Activated CD4-positive, alpha-beta T cell treated with anti-CD3 and anti-CD28 coated beads for 36 hours (primary cell): ENCODE measurements at regions not wholly inside any gene's neighbourhood (a gene's known extent, or its start where the extent isn't known, plus 50 kb on each side); places are given as distances from the start of the nearest gene placed in this dataset.

Experiments
- ATAC-seq: fragments of 200-7000 bp; cut with Tn5 transposase; one replicate; pipeline ENCODE4 v1.10.0; 2021; ENCODE audit warnings: mild to moderate bottlenecking, moderate library complexity
- CTCF ChIA-PET: fragments of 350-600 bp; sonication (Branson Sonifier 250); formaldehyde crosslinking; loops from one replicate; lab custom pipeline; 2021; ENCODE audit warnings: antibody characterized with exemption; lab: Charles Lee
- POLR2A ChIA-PET: fragments of 350-600 bp; sonication (Branson Sonifier 250); formaldehyde crosslinking; loops from one replicate; lab custom pipeline; 2021; ENCODE audit warnings: antibody characterized with exemption, inconsistent platforms; lab: Charles Lee
- DNase-seq: peaks from one replicate; pipeline ENCODE4 v3.0.0-alpha.2; 2020
- H3K27ac Mint-ChIP-seq: one replicate; pipeline ENCODE4 v1.8.0; 2021; ENCODE audit warnings: mixed read lengths
- H3K27me3 Mint-ChIP-seq: one replicate; pipeline ENCODE4 v1.8.0; 2021; ENCODE audit warnings: mixed read lengths
- H3K36me3 Mint-ChIP-seq: one replicate; pipeline ENCODE4 v1.8.0; 2021; ENCODE audit warnings: low read depth, mixed read lengths
- H3K4me1 Mint-ChIP-seq: one replicate; pipeline ENCODE4 v1.8.0; 2021; ENCODE audit warnings: mixed read lengths
- H3K4me3 Mint-ChIP-seq: one replicate; pipeline ENCODE4 v1.8.0; 2021; ENCODE audit warnings: mild to moderate bottlenecking, moderate library complexity, mixed read lengths
- H3K9me3 Mint-ChIP-seq: one replicate; pipeline ENCODE4 v1.8.0; 2021; ENCODE audit warnings: low read depth, mixed read lengths
- intact Hi-C, 2 experiments: fragments of 100-400 bp; cut with DNase I in 1 of 2; cut with micrococcal nuclease in 1 of 2; formaldehyde crosslinking; loops; one replicate each; pipeline versions ENCODE4 v1.14.2 to v1.15.1; 2022 to 2024; cut with DNase I, micrococcal nuclease

GRCh38 chr4:22055954-22056353 is 107.4 kb upstream of the KCNIP4 start:
- no peaks in the 10 kb centered on the region for H3K4me1 Mint-ChIP-seq
- H3K27me3 Mint-ChIP-seq, result no peaks in the 10 kb centered on the region
- no peaks in the 10 kb centered on the region for H3K36me3 Mint-ChIP-seq
- intact Hi-C loops, result no loop called here
- ChIA-PET POLR2A (no interaction called here), CTCF (no interaction called here)
- peaks cover 9% of the 10 kb centered on the region for H3K9me3 Mint-ChIP-seq
- no peak overlapping the region for H3K27ac Mint-ChIP-seq
- DNase-seq (no peak), ATAC-seq (no peak)
- H3K4me3 Mint-ChIP-seq, result no peak overlapping the region

GRCh38 chr4:22052076-22052475 is 103.5 kb upstream of the KCNIP4 start:
- ATAC-seq, result no peak
- intact Hi-C loops, result no loop called here
- POLR2A ChIA-PET, result no interaction called here
- H3K4me1 Mint-ChIP-seq, result no peaks in the 10 kb centered on the region
- DNase-seq, result no peak
- CTCF ChIA-PET, result no interaction called here
- no peak overlapping the region for H3K27ac Mint-ChIP-seq
- H3K9me3 Mint-ChIP-seq, result peaks cover 7% of the 10 kb centered on the region
- peaks cover 1% of the 10 kb centered on the region for H3K36me3 Mint-ChIP-seq
- H3K4me3 Mint-ChIP-seq, result no peak overlapping the region
- no peaks in the 10 kb centered on the region for H3K27me3 Mint-ChIP-seq

- no peak for ATAC-seq
- Mint-ChIP-seq H3K27me3 (no peaks in the 10 kb centered on the region), H3K36me3 (peaks cover 1% of the 10 kb centered on the region), H3K9me3 (peaks cover 7% of the 10 kb centered on the region), H3K4me1 (no peaks in the 10 kb centered on the region), H3K27ac (no peak overlapping the region), H3K4me3 (no peak overlapping the region)
- POLR2A ChIA-PET, result no interaction called here
- intact Hi-C loops, result no loop called here
- no peak for DNase-seq
- CTCF ChIA-PET, result no interaction called here
These were observed 99.8 kb upstream of the KCNIP4 start for GRCh38 chr4:22048323-22048722.

DNA sequence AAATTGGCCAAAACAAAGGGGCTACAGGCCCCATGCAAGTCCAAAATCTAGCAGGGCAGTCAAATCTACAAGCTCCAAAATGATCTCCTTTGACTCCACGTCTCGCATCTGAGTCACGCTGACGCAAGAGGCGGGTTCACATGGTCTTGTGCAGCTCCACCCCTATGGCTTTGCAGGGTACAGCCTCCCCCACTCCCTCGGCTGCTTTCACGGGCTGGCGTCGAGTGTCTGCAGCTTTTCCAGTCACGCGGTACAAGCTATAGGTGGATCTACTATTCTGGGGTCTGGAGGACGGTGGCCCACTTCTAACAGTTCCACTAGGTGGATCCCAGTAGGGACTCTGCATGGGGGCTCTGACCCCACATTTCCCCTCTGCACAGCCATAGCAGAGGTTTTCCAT is 99.2 kb upstream of the KCNIP4 start:
- no peaks in the 10 kb centered on the region for H3K4me1 Mint-ChIP-seq
- POLR2A ChIA-PET, result no interaction called here
- peaks cover 7% of the 10 kb centered on the region for H3K9me3 Mint-ChIP-seq
- no peak for ATAC-seq
- intact Hi-C loops, result no loop called here
- no peak overlapping the region for H3K27ac Mint-ChIP-seq
- CTCF ChIA-PET, result no interaction called here
- DNase-seq, result no peak
- no peak overlapping the region for H3K4me3 Mint-ChIP-seq
- no peaks in the 10 kb centered on the region for H3K27me3 Mint-ChIP-seq
- H3K36me3 Mint-ChIP-seq, result peaks cover 1% of the 10 kb centered on the region

- Mint-ChIP-seq H3K9me3 (peaks cover 9% of the 10 kb centered on the region), H3K27ac (no peak overlapping the region), H3K4me1 (no peaks in the 10 kb centered on the region), H3K36me3 (peaks cover 1% of the 10 kb centered on the region), H3K4me3 (no peak overlapping the region), H3K27me3 (no peaks in the 10 kb centered on the region)
- no peak for ATAC-seq
- DNase-seq, result no peak
- ChIA-PET CTCF (no interaction called here), POLR2A (no interaction called here)
- intact Hi-C loops, result no loop called here
These were observed 96.6 kb upstream of the KCNIP4 start for GRCh38 chr4:22045051-22045630.

GRCh38 chr4:22031423-22031822 is 82.9 kb upstream of the KCNIP4 start:
- ChIA-PET POLR2A (no interaction called here), CTCF (interaction anchor here (0.8 kb wide), 1 partner anchor 28 kb away, joined by 4 read pairs; no protein-coding TSS in a partner anchor)
- intact Hi-C loops, result no loop called here
- no peaks in the 10 kb centered on the region for H3K36me3 Mint-ChIP-seq
- H3K27ac Mint-ChIP-seq, result no peak overlapping the region
- ATAC-seq (no peak), DNase-seq (no peak)
- H3K9me3 Mint-ChIP-seq, result peaks cover 6% of the 10 kb centered on the region
- no peak overlapping the region for H3K4me3 Mint-ChIP-seq
- no peaks in the 10 kb centered on the region for H3K27me3 Mint-ChIP-seq
- H3K4me1 Mint-ChIP-seq, result no peaks in the 10 kb centered on the region

DNA sequence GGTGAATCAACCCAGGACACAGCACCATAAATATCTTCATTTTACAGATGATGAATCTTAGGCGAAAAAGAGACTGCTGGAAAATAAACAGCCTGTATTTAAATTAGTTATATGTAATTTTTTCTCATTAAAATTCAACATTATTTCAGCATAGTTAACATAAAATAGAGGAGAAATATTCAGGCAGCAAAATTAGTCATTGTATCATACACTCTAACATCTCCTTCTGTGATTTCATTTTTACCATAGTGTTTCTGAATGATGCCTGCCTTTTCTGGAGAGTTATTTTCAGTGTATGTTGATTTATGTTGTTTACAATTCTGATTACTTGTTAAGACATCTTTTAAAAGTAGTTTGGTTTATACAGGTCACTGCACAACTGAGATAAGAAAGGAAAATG is 82.3 kb upstream of the KCNIP4 start:
- no peaks in the 10 kb centered on the region for H3K36me3 Mint-ChIP-seq
- peaks cover 4% of the 10 kb centered on the region for H3K9me3 Mint-ChIP-seq
- ATAC-seq (no peak), DNase-seq (no peak)
- H3K27ac Mint-ChIP-seq, result no peak overlapping the region
- intact Hi-C loops, result no loop called here
- ChIA-PET CTCF (interaction anchor here (0.8 kb wide), 1 partner anchor 27 kb away, joined by 4 read pairs; no protein-coding TSS in a partner anchor), POLR2A (no interaction called here)
- no peaks in the 10 kb centered on the region for H3K27me3 Mint-ChIP-seq
- H3K4me1 Mint-ChIP-seq, result no peaks in the 10 kb centered on the region
- H3K4me3 Mint-ChIP-seq, result no peak overlapping the region

GRCh38 chr4:22030307-22030706 is 81.7 kb upstream of the KCNIP4 start:
- no peak for ATAC-seq
- H3K9me3 Mint-ChIP-seq, result peaks cover 4% of the 10 kb centered on the region
- H3K4me3 Mint-ChIP-seq, result no peak overlapping the region
- CTCF ChIA-PET, result no interaction called here
- no peak overlapping the region for H3K27ac Mint-ChIP-seq
- intact Hi-C loops, result no loop called here
- no peaks in the 10 kb centered on the region for H3K27me3 Mint-ChIP-seq
- no peaks in the 10 kb centered on the region for H3K36me3 Mint-ChIP-seq
- no peaks in the 10 kb centered on the region for H3K4me1 Mint-ChIP-seq
- POLR2A ChIA-PET, result no interaction called here
- no peak for DNase-seq

DNA sequence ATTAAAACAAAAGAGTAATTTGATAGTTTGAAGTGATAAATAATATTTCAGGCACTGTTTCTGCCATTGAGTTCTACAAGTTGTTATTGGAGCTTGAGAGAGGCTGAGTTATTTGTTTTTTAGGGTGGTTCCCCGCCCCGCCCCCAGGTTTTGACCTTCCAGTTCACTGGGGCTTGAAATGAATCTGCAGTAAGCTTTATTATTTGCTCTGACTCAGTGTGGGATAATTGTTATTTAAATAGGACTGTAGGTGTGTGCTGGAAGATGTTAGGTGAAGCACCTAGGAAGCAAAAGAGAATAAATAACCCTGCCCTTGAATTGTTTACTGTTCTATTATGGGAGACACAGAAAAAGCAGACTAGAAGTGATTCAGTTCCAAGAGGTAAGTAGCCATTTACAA is 81.2 kb upstream of the KCNIP4 start:
- Mint-ChIP-seq H3K36me3 (no peaks in the 10 kb centered on the region), H3K27ac (no peak overlapping the region), H3K4me3 (no peak overlapping the region), H3K27me3 (no peaks in the 10 kb centered on the region), H3K9me3 (peaks cover 4% of the 10 kb centered on the region), H3K4me1 (no peaks in the 10 kb centered on the region)
- DNase-seq (no peak), ATAC-seq (no peak)
- intact Hi-C loops, result no loop called here
- POLR2A ChIA-PET, result no interaction called here
- CTCF ChIA-PET, result no interaction called here

GRCh38 chr4:22021106-22021505 is 72.5 kb upstream of the KCNIP4 start:
- ChIA-PET CTCF (interaction anchor here (1.6 kb wide), 1 partner anchor 9 kb away, joined by 4 read pairs; no protein-coding TSS in a partner anchor), POLR2A (no interaction called here)
- intact Hi-C loops, result no loop called here
- Mint-ChIP-seq H3K27ac (no peak overlapping the region), H3K27me3 (no peaks in the 10 kb centered on the region), H3K4me3 (no peak overlapping the region), H3K9me3 (peaks cover 4% of the 10 kb centered on the region), H3K36me3 (no peaks in the 10 kb centered on the region), H3K4me1 (no peaks in the 10 kb centered on the region)
- ATAC-seq (no peak), DNase-seq (no peak)

- POLR2A ChIA-PET, result no interaction called here
- H3K27me3 Mint-ChIP-seq, result no peaks in the 10 kb centered on the region
- CTCF ChIA-PET, result no interaction called here
- no peak overlapping the region for H3K27ac Mint-ChIP-seq
- H3K4me1 Mint-ChIP-seq, result no peaks in the 10 kb centered on the region
- H3K4me3 Mint-ChIP-seq, result no peak overlapping the region
- DNase-seq (no peak), ATAC-seq (no peak)
- H3K36me3 Mint-ChIP-seq, result no peaks in the 10 kb centered on the region
- intact Hi-C loops, result no loop called here
- H3K9me3 Mint-ChIP-seq, result peaks cover 4% of the 10 kb centered on the region
These were observed 71.6 kb upstream of the KCNIP4 start for GRCh38 chr4:22020129-22020528.

DNA sequence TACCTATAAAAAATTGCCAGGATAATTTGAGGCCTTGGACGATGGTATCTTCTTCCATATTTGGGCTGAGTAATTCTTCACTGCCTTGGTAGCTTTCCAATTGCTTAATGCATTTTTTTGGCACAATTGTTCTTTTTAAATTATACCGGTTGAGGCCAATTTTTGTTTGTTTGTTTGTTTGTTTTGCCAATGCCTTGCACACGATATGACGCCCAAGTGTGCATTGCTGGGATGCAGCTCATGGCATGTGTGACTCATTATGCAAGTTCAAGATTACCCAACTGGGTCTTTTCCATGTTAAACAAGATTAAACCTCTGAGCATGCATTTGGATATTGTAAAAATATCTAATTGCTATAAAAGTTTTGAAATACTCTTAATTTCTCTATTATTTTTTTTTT is 71.1 kb upstream of the KCNIP4 start:
- H3K4me1 Mint-ChIP-seq, result no peaks in the 10 kb centered on the region
- POLR2A ChIA-PET, result no interaction called here
- H3K36me3 Mint-ChIP-seq, result no peaks in the 10 kb centered on the region
- no peak for ATAC-seq
- H3K27ac Mint-ChIP-seq, result no peak overlapping the region
- H3K4me3 Mint-ChIP-seq, result no peak overlapping the region
- peaks cover 4% of the 10 kb centered on the region for H3K9me3 Mint-ChIP-seq
- no peaks in the 10 kb centered on the region for H3K27me3 Mint-ChIP-seq
- intact Hi-C loops, result no loop called here
- CTCF ChIA-PET, result no interaction called here
- DNase-seq, result no peak
